AG04450 (cell line): ENCODE measurements at regions not wholly inside any gene's neighbourhood (a gene's known extent, or its start where the extent isn't known, plus 50 kb on each side); places are given as distances from the start of the nearest gene placed in this dataset.

ENCODE experiments used
- CTCF ChIA-PET: fragments of 300-600, 350-600 bp; formaldehyde crosslinking; extraction: SDS; loops from one replicate; lab custom pipeline; 2022; ENCODE audit warnings: antibody characterized with exemption, inconsistent platforms; lab: Charles Lee
- POLR2A ChIA-PET: fragments of 350-600 bp; formaldehyde crosslinking; extraction: SDS; loops from one replicate; lab custom pipeline; 2021; ENCODE audit warnings: antibody characterized with exemption, inconsistent platforms; lab: Yijun Ruan, JAX
- DNase-seq: peaks from one replicate; pipeline ENCODE4 v3.0.0-alpha.2; 2011; ENCODE audit warnings: low read depth, low spot score
- H3K27ac ChIP-seq: one replicate; pipeline ENCODE4 v1.5.1; 2012; ENCODE audit warnings: low read depth, low read length, control low read depth
- H3K27me3 ChIP-seq: one replicate; pipeline ENCODE4 v1.6.0; 2012; ENCODE audit warnings: low read length; ENCODE audit not compliant: control insufficient read depth, insufficient read depth
- H3K4me3 ChIP-seq: 2 replicates; pipeline ENCODE4 v1.5.1; 2011; ENCODE audit warnings: mild to moderate bottlenecking, low read depth, low read length, control low read depth
- H3K9me3 ChIP-seq: 2 replicates; pipeline ENCODE4 v1.5.1; 2012; ENCODE audit warnings: low read length; ENCODE audit not compliant: control insufficient read depth, insufficient read depth
- CTCF ChIP-seq: IDR thresholded peaks from 2 replicates; pipeline ENCODE4 v1.5.1; 2011; ENCODE audit warnings: low read depth, low read length, control low read depth, inconsistent platforms

GRCh38 chr10:4751211-4751610 is 74.8 kb upstream of the AKR1E2 start:
- CTCF ChIA-PET = no interaction called here
- Histone ChIP-seq H3K27me3 (no peaks in the 10 kb centered on the region), H3K9me3 (no peaks in the 10 kb centered on the region), H3K4me3 (no peak overlapping the region), H3K27ac (no peak overlapping the region)
- POLR2A ChIA-PET = no interaction called here
- no peak for TF ChIP-seq CTCF
- DNase-seq = no peak

- no peak for TF ChIP-seq CTCF
- Histone ChIP-seq H3K27ac (no peak overlapping the region), H3K4me3 (no peak overlapping the region), H3K27me3 (no peaks in the 10 kb centered on the region), H3K9me3 (no peaks in the 10 kb centered on the region)
- DNase-seq = no peak
- POLR2A ChIA-PET = no interaction called here
- CTCF ChIA-PET = no interaction called here
Observed at GRCh38 chr10:4749271-4749574, 76.8 kb upstream of the AKR1E2 start.

DNA sequence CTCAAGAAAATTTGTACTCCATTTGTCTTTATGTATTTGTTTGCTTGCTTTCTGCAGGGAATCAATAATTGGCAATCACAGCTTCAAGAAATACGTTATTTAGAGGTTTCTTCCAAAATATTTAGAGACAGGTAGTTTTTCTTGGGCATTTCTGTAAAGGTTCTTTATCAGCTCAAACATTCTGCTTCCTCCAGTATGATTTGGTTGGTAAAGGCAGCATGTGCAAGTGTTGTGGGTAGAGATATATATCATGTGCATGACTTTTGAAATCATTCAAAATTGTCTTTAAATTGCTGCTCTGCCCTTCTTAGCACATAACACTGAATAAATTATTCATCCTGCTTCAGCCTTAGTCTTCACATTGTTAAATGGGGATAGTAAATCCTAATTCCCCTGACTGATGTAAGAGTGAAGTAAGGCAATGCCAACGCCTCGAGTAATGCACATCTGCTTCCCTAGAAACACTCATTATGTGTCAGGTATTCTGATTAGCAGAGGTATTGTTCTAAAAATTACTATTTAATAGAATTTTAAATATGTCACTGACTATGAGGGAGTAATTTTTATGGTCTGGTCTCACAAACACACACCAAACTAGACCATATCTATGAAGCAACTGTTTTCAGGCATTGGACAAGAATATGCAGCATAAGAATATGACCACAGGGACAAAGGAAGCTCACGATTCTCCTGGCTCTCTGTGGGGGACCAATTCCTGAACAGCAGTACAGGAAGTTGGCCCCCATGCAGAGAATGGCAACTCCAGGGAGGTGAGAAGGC is 77.3 kb upstream of the AKR1E2 start:
- no peaks in the 10 kb centered on the region for H3K9me3 ChIP-seq
- ChIA-PET POLR2A (interaction anchor here (0.7 kb wide), 1 partner anchor 1030 kb away, joined by 3 read pairs; no protein-coding TSS in a partner anchor), CTCF (no interaction called here)
- TF ChIP-seq CTCF = no peak
- H3K27me3 ChIP-seq = no peaks in the 10 kb centered on the region
- no peak for DNase-seq
- no peak overlapping the region for H3K27ac ChIP-seq
- no peak overlapping the region for H3K4me3 ChIP-seq

GRCh38 chr10:4742217-4742616 is 83.8 kb upstream of the AKR1E2 start:
- ChIA-PET POLR2A (no interaction called here), CTCF (no interaction called here)
- TF ChIP-seq CTCF = no peak
- no peaks in the 10 kb centered on the region for H3K9me3 ChIP-seq
- H3K27me3 ChIP-seq = no peaks in the 10 kb centered on the region
- H3K4me3 ChIP-seq = no peak overlapping the region
- DNase-seq = no peak
- no peak overlapping the region for H3K27ac ChIP-seq

DNA sequence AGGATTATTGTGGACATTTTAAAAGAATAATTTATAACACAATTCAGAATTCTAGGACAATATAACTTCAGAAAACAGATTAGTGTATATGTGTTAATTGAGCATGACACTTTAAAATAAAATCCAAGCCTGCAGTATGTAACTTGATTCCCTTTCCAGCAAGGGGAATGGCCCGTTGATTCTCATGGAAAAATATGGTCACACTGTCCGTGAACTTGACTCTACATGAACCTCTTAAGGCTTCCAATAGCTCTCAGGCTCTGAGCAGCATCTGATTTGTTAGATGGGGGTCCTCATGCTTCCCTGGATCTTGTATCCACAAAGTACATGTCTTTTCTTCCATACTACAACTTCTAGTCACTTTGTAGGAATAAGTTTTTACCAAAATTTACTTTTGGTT is 85.5 kb upstream of the AKR1E2 start:
- no peak overlapping the region for H3K27ac ChIP-seq
- POLR2A ChIA-PET = no interaction called here
- H3K27me3 ChIP-seq = no peaks in the 10 kb centered on the region
- H3K9me3 ChIP-seq = no peaks in the 10 kb centered on the region
- TF ChIP-seq CTCF = no peak
- CTCF ChIA-PET = no interaction called here
- no peak overlapping the region for H3K4me3 ChIP-seq
- DNase-seq = no peak
